Liver (tissue), 8 donors: ENCODE measurements at regions not wholly inside any gene's neighbourhood (a gene's known extent, or its start where the extent isn't known, plus 50 kb on each side); places are given as distances from the start of the nearest gene placed in this dataset.

Experiments used
- DNase-seq: peaks from one replicate; pipeline ENCODE4 v3.0.0-alpha.2; 2017; ENCODE audit warnings: low spot score
- H3K27ac ChIP-seq, 2 donors: one replicate each; pipeline ENCODE4 v1.7.0; 2013; ENCODE audit warnings: inconsistent platforms in 2 of 2, low read length in 2 of 2, control low read depth in 1 of 2, low read depth in 1 of 2, mild to moderate bottlenecking in 1 of 2
- H3K27me3 ChIP-seq, 4 donors: one replicate each; pipeline versions ENCODE4 v1.6.1 to v1.7.0; 2013; ENCODE audit warnings: low read length in 3 of 4, inconsistent platforms in 1 of 4, mild to moderate bottlenecking in 1 of 4, moderate library complexity in 1 of 4; ENCODE audit not compliant: control insufficient read depth in 4 of 4, insufficient read depth in 4 of 4
- H3K36me3 ChIP-seq, 4 donors: one replicate each; pipeline versions ENCODE4 v1.6.1 to v1.7.0; 2013; ENCODE audit warnings: low read length in 3 of 4, mild to moderate bottlenecking in 3 of 4, low read depth in 1 of 4, moderate library complexity in 1 of 4; ENCODE audit not compliant: control insufficient read depth in 4 of 4, insufficient read depth in 3 of 4
- H3K4me1 ChIP-seq, 4 donors: one replicate each; pipeline versions ENCODE4 v1.6.1 to v1.7.0; 2013; ENCODE audit warnings: low read length in 3 of 4, mild to moderate bottlenecking in 3 of 4, moderate library complexity in 1 of 4; ENCODE audit not compliant: control insufficient read depth in 4 of 4, insufficient read depth in 4 of 4
- H3K4me3 ChIP-seq, 3 donors: one replicate each; pipeline versions ENCODE4 v1.6.1 to v1.7.0; 2013; ENCODE audit warnings: low read length in 3 of 3, control low read depth in 1 of 3, low read depth in 1 of 3, mild to moderate bottlenecking in 1 of 3
- H3K9ac ChIP-seq, 2 donors: one replicate each; pipeline ENCODE4 v1.7.0; 2013; ENCODE audit warnings: low read length in 2 of 2, mild to moderate bottlenecking in 2 of 2, moderate library complexity in 2 of 2, control low read depth in 1 of 2, low read depth in 1 of 2
- H3K9me3 ChIP-seq, 4 donors: one replicate each; pipeline versions ENCODE4 v1.6.1 to v1.7.0; 2013; ENCODE audit warnings: low read length in 3 of 4; ENCODE audit not compliant: control insufficient read depth in 4 of 4
- ATF3 ChIP-seq: IDR thresholded peaks from 2 replicates; pipeline ENCODE4 v1.6.1; 2016; ENCODE audit warnings: antibody characterized with exemption
- CTCF ChIP-seq: fragments of 150-350 bp; IDR thresholded peaks from 2 replicates; pipeline ENCODE4 v1.5.1; 2017; ENCODE audit warnings: improper control_type of control experiment, low read depth, low read length; ENCODE audit not compliant: missing input control
- EGR1 ChIP-seq, 2 donors: IDR thresholded peaks; 2 replicates each; pipeline ENCODE4 v1.6.1; 2016 to 2018; ENCODE audit warnings: antibody characterized with exemption in 2 of 2, low read depth in 2 of 2
- FOXA2 ChIP-seq: IDR thresholded peaks from 2 replicates; pipeline ENCODE4 v1.6.1; 2016; ENCODE audit warnings: antibody characterized with exemption
- GABPA ChIP-seq, 2 donors: IDR thresholded peaks in 1 of 2; conservative IDR thresholded peaks in 1 of 2; 2 replicates each; pipeline ENCODE4 v1.6.1; 2016; ENCODE audit warnings: antibody characterized with exemption in 2 of 2, mild to moderate bottlenecking in 1 of 2, moderate library complexity in 1 of 2
- HNF4A ChIP-seq, 2 donors: conservative IDR thresholded peaks; 2 replicates each; pipeline ENCODE4 v1.6.1; 2016; ENCODE audit warnings: antibody characterized with exemption in 2 of 2, mild to moderate bottlenecking in 2 of 2
- MAX ChIP-seq: IDR thresholded peaks from 2 replicates; pipeline ENCODE4 v1.6.1; 2016; ENCODE audit warnings: antibody characterized with exemption
- NR2F2 ChIP-seq: IDR thresholded peaks from 2 replicates; pipeline ENCODE4 v1.6.1; 2016; ENCODE audit warnings: antibody characterized with exemption
- RAD21 ChIP-seq, 2 donors: IDR thresholded peaks; 2 replicates each; pipeline ENCODE4 v1.6.1; 2016; ENCODE audit warnings: antibody characterized with exemption in 2 of 2, mild to moderate bottlenecking in 2 of 2
- REST ChIP-seq: IDR thresholded peaks from 2 replicates; pipeline ENCODE4 v1.6.1; 2016; ENCODE audit warnings: antibody characterized with exemption, mild to moderate bottlenecking
- RXRA ChIP-seq, 2 donors: IDR thresholded peaks; 2 replicates each; pipeline ENCODE4 v1.6.1; 2017 to 2018; ENCODE audit warnings: antibody characterized with exemption in 2 of 2, mild to moderate bottlenecking in 1 of 2
- ZBTB33 ChIP-seq: IDR thresholded peaks from 2 replicates; pipeline ENCODE4 v1.6.1; 2016; ENCODE audit warnings: antibody characterized with exemption
- WGBS: extraction: QIAGEN DNeasy Blood & Tissue Kit; methylation state at CpG from one replicate; pipeline ENCODE4 v1.1.7; 2013; 5-methylcytosine and 5-hydroxymethylcytosine counted together
- donor health status: healthy.
- donor health status: healthy.
- donor health status: healthy.
- donor health status: healthy.
- donor health status: healthy.

GRCh38 chr9:100761276-100761802 is 183.5 kb downstream of the CAVIN4 start (continued):
- no peak for TF ChIP-seq ZBTB33
- TF ChIP-seq MAX: no peak
- TF ChIP-seq NR2F2: no peak
- no peak for TF ChIP-seq FOXA2
- TF ChIP-seq RAD21 (IDR thresholded peaks at IDR 0.05): no peak
- TF ChIP-seq RXRA (IDR thresholded peaks at IDR 0.05): no peak

- Histone ChIP-seq H3K27me3 (peaks cover 0 to 5% (median 0%) of the 10 kb centered on the region in 4 donors), H3K36me3 (no peaks in the 10 kb centered on the region), H3K9ac (no peak overlapping the region), H3K4me3 (no peak overlapping the region), H3K27ac (no peak overlapping the region), H3K9me3 (no peaks in the 10 kb centered on the region), H3K4me1 (no peaks in the 10 kb centered on the region)
- DNase-seq: no peak
- no peak for TF ChIP-seq MAX
- TF ChIP-seq EGR1 (IDR thresholded peaks at IDR 0.05; ENCODE audit: low read depth in 2 of 2): no peak
- TF ChIP-seq REST: no peak
- no peak for TF ChIP-seq FOXA2
- TF ChIP-seq HNF4A (conservative IDR thresholded peaks at IDR 0.05): no peak
- TF ChIP-seq GABPA (IDR thresholded peaks at IDR 0.05 in 1 of 2, conservative IDR thresholded peaks at IDR 0.05 in 1 of 2): no peak
- TF ChIP-seq CTCF: no peak
- TF ChIP-seq ATF3: no peak
- 38% methylated on average over 1 of the region's 1 CpG for WGBS
Observed at GRCh38 chr9:100774326-100774725, 196.4 kb downstream of the CAVIN4 start.
